ENCODE measurements at regions not wholly inside any gene's neighbourhood (a gene's known extent, or its start where the extent isn't known, plus 50 kb on each side); places are given as distances from the start of the nearest gene placed in this dataset.

GRCh38 chr20:60627751-60628565 is 624.1 kb upstream of the CDH4 start:
- Histone ChIP-seq H3K27ac (ENCODE audit: extremely low read depth, low read depth, low read length) (no peak overlapping the region), H3K36me3 (ENCODE audit: control insufficient read depth in 2 of 2, insufficient read depth in 1 of 2, low read length in 2 of 2) (no peaks in the 10 kb centered on the region), H3K4me3 (ENCODE audit: low read depth, low read length) (no peak overlapping the region), H3K9me3 (ENCODE audit: control insufficient read depth, insufficient read depth, low read depth, low read length) (no peaks in the 10 kb centered on the region), H3K4me1 (ENCODE audit: control insufficient read depth, insufficient read depth, low read length) (no peaks in the 10 kb centered on the region)
- no peak for TF ChIP-seq SETDB1 (IDR thresholded peaks at IDR 0.05; ENCODE audit: insufficient read length, low read length)
- TF ChIP-seq ZNF48 (tag by site-specific recombination; IDR thresholded peaks at IDR 0.05): no peak
- TF ChIP-seq ZNF175 (tag by site-specific recombination; IDR thresholded peaks at IDR 0.05): no peak
- no peak for TF ChIP-seq ZNF133 (tag by site-specific recombination; IDR thresholded peaks at IDR 0.05)
- TF ChIP-seq ZNF114 (tag by site-specific recombination; IDR thresholded peaks at IDR 0.05): no peak
- TF ChIP-seq WT1 (tag by site-specific recombination; IDR thresholded peaks at IDR 0.05): no peak
- TF ChIP-seq ZNF560 (tag by site-specific recombination; IDR thresholded peaks at IDR 0.05; ENCODE audit: borderline replicate concordance): no peak
- no peak for TF ChIP-seq ZNF544 (tag by site-specific recombination; IDR thresholded peaks at IDR 0.05)
- TF ChIP-seq SCRT2 (tag by site-specific recombination; IDR thresholded peaks at IDR 0.05): no peak
- TF ChIP-seq ZNF138 (tag by site-specific recombination; IDR thresholded peaks at IDR 0.05; ENCODE audit: borderline replicate concordance): no peak
- no peak for TF ChIP-seq ZNF488 (tag by site-specific recombination; IDR thresholded peaks at IDR 0.05)
- TF ChIP-seq, protein P1, sequence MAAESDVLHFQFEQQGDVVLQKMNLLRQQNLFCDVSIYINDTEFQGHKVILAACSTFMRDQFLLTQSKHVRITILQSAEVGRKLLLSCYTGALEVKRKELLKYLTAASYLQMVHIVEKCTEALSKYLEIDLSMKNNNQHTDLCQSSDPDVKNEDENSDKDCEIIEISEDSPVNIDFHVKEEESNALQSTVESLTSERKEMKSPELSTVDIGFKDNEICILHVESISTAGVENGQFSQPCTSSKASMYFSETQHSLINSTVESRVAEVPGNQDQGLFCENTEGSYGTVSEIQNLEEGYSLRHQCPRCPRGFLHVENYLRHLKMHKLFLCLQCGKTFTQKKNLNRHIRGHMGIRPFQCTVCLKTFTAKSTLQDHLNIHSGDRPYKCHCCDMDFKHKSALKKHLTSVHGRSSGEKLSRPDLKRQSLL (tag by site-specific recombination; IDR thresholded peaks at IDR 0.05): no peak
- TF ChIP-seq ZNF670 (tag by site-specific recombination; IDR thresholded peaks at IDR 0.05; ENCODE audit: low read depth): no peak
- no peak for TF ChIP-seq SALL2 (tag by site-specific recombination; IDR thresholded peaks at IDR 0.05; ENCODE audit: borderline replicate concordance)
- TF ChIP-seq ZNF610 (tag by site-specific recombination; IDR thresholded peaks at IDR 0.05; ENCODE audit: borderline replicate concordance): no peak
- POLR2A ChIA-PET: no interaction called here
- CTCF ChIA-PET: no interaction called here

DNA sequence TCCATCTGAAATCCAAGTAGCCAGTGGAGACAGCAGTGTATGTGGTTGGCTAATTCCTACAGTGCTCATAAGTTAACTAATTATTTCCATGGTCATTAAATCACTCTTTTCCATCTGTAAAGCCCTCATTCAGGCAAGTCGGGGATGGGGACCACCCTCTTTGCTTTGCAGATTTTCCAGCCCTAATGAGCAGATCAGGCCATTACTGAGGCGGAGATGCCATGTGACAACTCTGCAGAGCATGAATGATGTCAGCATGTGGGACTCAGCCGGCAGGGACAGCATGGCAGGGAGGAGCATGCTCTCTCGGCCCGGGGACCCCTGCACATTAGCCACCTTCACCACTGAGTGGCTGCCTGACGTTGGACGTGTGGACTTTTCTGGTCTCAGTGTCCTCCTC is 623.3 kb upstream of the CDH4 start:
- no peaks in the 10 kb centered on the region for H3K36me3 ChIP-seq (ENCODE audit: control insufficient read depth in 2 of 2, insufficient read depth in 1 of 2, low read length in 2 of 2)
- H3K27ac ChIP-seq (ENCODE audit: extremely low read depth, low read depth, low read length): no peak overlapping the region
- CTCF ChIA-PET: no interaction called here
- no peaks in the 10 kb centered on the region for H3K4me1 ChIP-seq (ENCODE audit: control insufficient read depth, insufficient read depth, low read length)
- no peaks in the 10 kb centered on the region for H3K9me3 ChIP-seq (ENCODE audit: control insufficient read depth, insufficient read depth, low read depth, low read length)
- POLR2A ChIA-PET: no interaction called here
- no peak overlapping the region for H3K4me3 ChIP-seq (ENCODE audit: low read depth, low read length)
- TF ChIP-seq ZBTB7A (tag by site-specific recombination; IDR thresholded peaks at IDR 0.05; ENCODE audit: low read depth): no peak
- TF ChIP-seq REST (tag by site-specific recombination; IDR thresholded peaks at IDR 0.05): no peak
- TF ChIP-seq ZFP69B (tag by site-specific recombination; IDR thresholded peaks at IDR 0.05): no peak
- TF ChIP-seq, protein P2, sequence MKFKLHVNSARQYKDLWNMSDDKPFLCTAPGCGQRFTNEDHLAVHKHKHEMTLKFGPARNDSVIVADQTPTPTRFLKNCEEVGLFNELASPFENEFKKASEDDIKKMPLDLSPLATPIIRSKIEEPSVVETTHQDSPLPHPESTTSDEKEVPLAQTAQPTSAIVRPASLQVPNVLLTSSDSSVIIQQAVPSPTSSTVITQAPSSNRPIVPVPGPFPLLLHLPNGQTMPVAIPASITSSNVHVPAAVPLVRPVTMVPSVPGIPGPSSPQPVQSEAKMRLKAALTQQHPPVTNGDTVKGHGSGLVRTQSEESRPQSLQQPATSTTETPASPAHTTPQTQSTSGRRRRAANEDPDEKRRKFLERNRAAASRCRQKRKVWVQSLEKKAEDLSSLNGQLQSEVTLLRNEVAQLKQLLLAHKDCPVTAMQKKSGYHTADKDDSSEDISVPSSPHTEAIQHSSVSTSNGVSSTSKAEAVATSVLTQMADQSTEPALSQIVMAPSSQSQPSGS (tag by site-specific recombination; IDR thresholded peaks at IDR 0.05; ENCODE audit: low read depth): no peak
- TF ChIP-seq ZNF202 (tag by site-specific recombination; IDR thresholded peaks at IDR 0.05; ENCODE audit: borderline replicate concordance): no peak
- no peak for TF ChIP-seq ZNF112 (tag by site-specific recombination; IDR thresholded peaks at IDR 0.05)
- TF ChIP-seq, protein P3, sequence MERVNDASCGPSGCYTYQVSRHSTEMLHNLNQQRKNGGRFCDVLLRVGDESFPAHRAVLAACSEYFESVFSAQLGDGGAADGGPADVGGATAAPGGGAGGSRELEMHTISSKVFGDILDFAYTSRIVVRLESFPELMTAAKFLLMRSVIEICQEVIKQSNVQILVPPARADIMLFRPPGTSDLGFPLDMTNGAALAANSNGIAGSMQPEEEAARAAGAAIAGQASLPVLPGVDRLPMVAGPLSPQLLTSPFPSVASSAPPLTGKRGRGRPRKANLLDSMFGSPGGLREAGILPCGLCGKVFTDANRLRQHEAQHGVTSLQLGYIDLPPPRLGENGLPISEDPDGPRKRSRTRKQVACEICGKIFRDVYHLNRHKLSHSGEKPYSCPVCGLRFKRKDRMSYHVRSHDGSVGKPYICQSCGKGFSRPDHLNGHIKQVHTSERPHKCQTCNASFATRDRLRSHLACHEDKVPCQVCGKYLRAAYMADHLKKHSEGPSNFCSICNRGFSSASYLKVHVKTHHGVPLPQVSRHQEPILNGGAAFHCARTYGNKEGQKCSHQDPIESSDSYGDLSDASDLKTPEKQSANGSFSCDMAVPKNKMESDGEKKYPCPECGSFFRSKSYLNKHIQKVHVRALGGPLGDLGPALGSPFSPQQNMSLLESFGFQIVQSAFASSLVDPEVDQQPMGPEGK (tag by site-specific recombination; IDR thresholded peaks at IDR 0.05): no peak
- no peak for TF ChIP-seq ZNF548 (tag by site-specific recombination; IDR thresholded peaks at IDR 0.05)

All from HEK293 (cell line).